ENCODE measurements at regions not wholly inside any gene's neighbourhood (a gene's known extent, or its start where the extent isn't known, plus 50 kb on each side); places are given as distances from the start of the nearest gene placed in this dataset.
"Not testable (repeated sequence)": the region's sequence is repeated elsewhere in the genome, so short reads cannot be mapped to it uniquely, and the experiment has no call there.

- TF ChIP-seq POLR2A (IDR thresholded peaks at IDR 0.05; ENCODE audit: borderline replicate concordance, extremely low read depth, insufficient read depth, insufficient read length); REST (IDR thresholded peaks at IDR 0.05; ENCODE audit: low read depth); EZH2 (IDR thresholded peaks at IDR 0.05); POLR2AphosphoS5 (IDR thresholded peaks at IDR 0.05; ENCODE audit: low read depth, low read length); SRF (IDR thresholded peaks at IDR 0.05; ENCODE audit: low read depth); CTCF (IDR thresholded peaks at IDR 0.05 in 2 of 3, conservative IDR thresholded peaks at IDR 0.05 in 1 of 3; ENCODE audit: borderline replicate concordance in 1 of 3, insufficient read depth in 1 of 3, low read depth in 2 of 3, low read length in 2 of 3); CEBPB (IDR thresholded peaks at IDR 0.05; ENCODE audit: low read depth); YY1 (IDR thresholded peaks at IDR 0.05; ENCODE audit: extremely low read depth, insufficient replicate concordance, low read depth, low read length): not testable (repeated sequence)
Observed at GRCh38 chr13:63757683-63758082, 2342.0 kb upstream of the PCDH20 start.

All from HCT116 (cell line).